Keratinocyte (primary cell): ENCODE measurements at regions not wholly inside any gene's neighbourhood (a gene's known extent, or its start where the extent isn't known, plus 50 kb on each side); places are given as distances from the start of the nearest gene placed in this dataset.

Source experiments
- DNase-seq: peaks from one replicate; pipeline ENCODE4 v3.0.0-alpha.2; 2011; ENCODE audit warnings: low read depth, missing footprints, low spot score
- FAIRE-seq: peaks from 2 replicates; lab custom pipeline; 2011; peaks lifted over from hg19 to GRCh38; lab: Jason Lieb, UNC
- H2AFZ ChIP-seq: 2 replicates; pipeline ENCODE4 v1.6.0; 2012; ENCODE audit warnings: low read length, control low read depth, inconsistent platforms; ENCODE audit not compliant: control insufficient read depth
- H3K27ac ChIP-seq: 2 replicates; pipeline ENCODE4 v1.5.1; 2011; ENCODE audit warnings: low read length; ENCODE audit not compliant: control insufficient read depth, insufficient read depth
- H3K27me3 ChIP-seq: 3 replicates; pipeline ENCODE4 v1.6.0; 2011; ENCODE audit warnings: low read length; ENCODE audit not compliant: control insufficient read depth, insufficient read depth; ENCODE audit errors: extremely low read depth
- H3K36me3 ChIP-seq, 2 experiments: 2 replicates in 1 of 2; 3 replicates in 1 of 2; pipeline ENCODE4 v1.5.1; 2011; ENCODE audit warnings: low read length in 2 of 2, mild to moderate bottlenecking in 1 of 2; ENCODE audit not compliant: control insufficient read depth in 2 of 2, insufficient read depth in 2 of 2; ENCODE audit errors: extremely low read depth in 1 of 2
- H3K4me1 ChIP-seq: 3 replicates; pipeline ENCODE4 v1.5.1; 2011; ENCODE audit warnings: low read length; ENCODE audit not compliant: control insufficient read depth, insufficient read depth; ENCODE audit errors: extremely low read depth
- H3K4me2 ChIP-seq: 3 replicates; pipeline ENCODE4 v1.6.0; 2011; ENCODE audit warnings: low read depth, low read length; ENCODE audit not compliant: control insufficient read depth, insufficient read depth; ENCODE audit errors: extremely low read depth
- H3K4me3 ChIP-seq, 3 experiments: fragments of 200-600 bp in 1 of 3; sonication (generic) in 1 of 3; 2 replicates in 2 of 3; 3 replicates in 1 of 3; pipeline ENCODE4 v1.5.1; 2011 to 2016; ENCODE audit warnings: low read length in 3 of 3, mild to moderate bottlenecking in 3 of 3, control low read depth in 2 of 3, inconsistent platforms in 1 of 3, low read depth in 1 of 3, mixed read lengths in 1 of 3, mixed run types in 1 of 3, moderate library complexity in 1 of 3; ENCODE audit not compliant: control insufficient read depth in 2 of 3, insufficient read depth in 2 of 3; ENCODE audit errors: extremely low read depth in 1 of 3
- H3K79me2 ChIP-seq: 2 replicates; pipeline ENCODE4 v1.6.0; 2012; ENCODE audit warnings: low read length; ENCODE audit not compliant: control insufficient read depth, insufficient read depth
- H3K9ac ChIP-seq: 3 replicates; pipeline ENCODE4 v1.6.0; 2011; ENCODE audit warnings: low read length; ENCODE audit not compliant: control insufficient read depth, insufficient read depth; ENCODE audit errors: extremely low read depth
- H3K9me1 ChIP-seq: 3 replicates; pipeline ENCODE4 v1.6.0; 2011; ENCODE audit warnings: low read length; ENCODE audit not compliant: control insufficient read depth, insufficient read depth; ENCODE audit errors: extremely low read depth
- H3K9me3 ChIP-seq: 2 replicates; pipeline ENCODE4 v1.5.1; 2012; ENCODE audit warnings: low read depth, low read length; ENCODE audit not compliant: control insufficient read depth
- H4K20me1 ChIP-seq: 3 replicates; pipeline ENCODE4 v1.6.0; 2011; ENCODE audit warnings: low read length; ENCODE audit not compliant: control insufficient read depth, insufficient read depth; ENCODE audit errors: extremely low read depth
- EZH2 ChIP-seq: IDR thresholded peaks from one replicate; pipeline ENCODE4 v1.6.1; 2012; ENCODE audit warnings: inconsistent platforms, mild to moderate bottlenecking, low read length, moderate library complexity
- dilution Hi-C: fragments of 300-500 bp; cut with MboI; formaldehyde crosslinking; loops from one replicate; pipeline ENCODE4 v1.7.0; 2020; ENCODE audit warnings: low sequenced_read_pairs; ENCODE audit not compliant: extremely low pct_ligation_motif_present
- TF ChIP-seq, protein P1 (sequence below), 3 experiments: IDR thresholded peaks in 1 of 3; conservative IDR thresholded peaks in 1 of 3; optimal IDR thresholded peaks in 1 of 3; 2 replicates in 2 of 3; 3 replicates in 1 of 3; pipeline versions ENCODE3 to v1.5.1; 2011; ENCODE audit warnings: low read length in 3 of 3, mild to moderate bottlenecking in 3 of 3, moderate library complexity in 2 of 3, control low read depth in 1 of 3, inconsistent platforms in 1 of 3; ENCODE audit not compliant: insufficient read depth in 2 of 3; ENCODE audit errors: extremely low read depth in 1 of 3

DNA sequence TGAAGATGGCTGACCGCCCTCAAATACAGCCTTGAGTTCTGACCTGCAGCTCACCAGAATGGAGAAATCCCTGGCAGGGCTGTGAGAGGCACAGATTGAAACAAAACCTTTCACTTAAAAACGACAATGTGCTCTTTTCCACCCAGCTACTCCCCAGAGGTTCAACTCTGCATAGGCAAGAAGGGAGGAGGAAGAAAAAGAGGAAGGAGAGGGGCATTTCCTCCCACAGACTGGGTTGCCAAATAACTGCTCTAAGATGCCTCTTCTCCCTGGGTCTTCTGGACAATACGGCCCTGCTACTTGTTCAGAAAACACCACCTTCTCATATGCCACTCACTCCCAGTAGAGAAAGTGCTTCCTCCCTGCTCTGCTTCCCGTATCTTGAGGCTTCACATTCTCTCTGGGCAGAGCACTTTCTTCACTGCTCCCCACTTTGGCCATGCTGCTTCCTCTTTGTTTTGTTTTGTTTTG lies 136.4 kb upstream of the SLC1A4 start:
- H3K9me1 ChIP-seq = no peaks in the 10 kb centered on the region
- H3K9ac ChIP-seq = no peak overlapping the region
- no peak overlapping the region for H2AFZ ChIP-seq
- H3K79me2 ChIP-seq = no peaks in the 10 kb centered on the region
- H3K4me1 ChIP-seq = peaks cover 13% of the 10 kb centered on the region
- H3K4me3 ChIP-seq = no peak overlapping the region
- no peak overlapping the region for H3K4me2 ChIP-seq
- H3K36me3 ChIP-seq = no peaks in the 10 kb centered on the region
- H3K27me3 ChIP-seq = no peaks in the 10 kb centered on the region
- no peaks in the 10 kb centered on the region for H4K20me1 ChIP-seq
- FAIRE-seq (no peak), DNase-seq (no peak)
- no peaks in the 10 kb centered on the region for H3K9me3 ChIP-seq
- dilution Hi-C loops = no loop called here
- H3K27ac ChIP-seq = no peak overlapping the region
- TF ChIP-seq, protein P1, sequence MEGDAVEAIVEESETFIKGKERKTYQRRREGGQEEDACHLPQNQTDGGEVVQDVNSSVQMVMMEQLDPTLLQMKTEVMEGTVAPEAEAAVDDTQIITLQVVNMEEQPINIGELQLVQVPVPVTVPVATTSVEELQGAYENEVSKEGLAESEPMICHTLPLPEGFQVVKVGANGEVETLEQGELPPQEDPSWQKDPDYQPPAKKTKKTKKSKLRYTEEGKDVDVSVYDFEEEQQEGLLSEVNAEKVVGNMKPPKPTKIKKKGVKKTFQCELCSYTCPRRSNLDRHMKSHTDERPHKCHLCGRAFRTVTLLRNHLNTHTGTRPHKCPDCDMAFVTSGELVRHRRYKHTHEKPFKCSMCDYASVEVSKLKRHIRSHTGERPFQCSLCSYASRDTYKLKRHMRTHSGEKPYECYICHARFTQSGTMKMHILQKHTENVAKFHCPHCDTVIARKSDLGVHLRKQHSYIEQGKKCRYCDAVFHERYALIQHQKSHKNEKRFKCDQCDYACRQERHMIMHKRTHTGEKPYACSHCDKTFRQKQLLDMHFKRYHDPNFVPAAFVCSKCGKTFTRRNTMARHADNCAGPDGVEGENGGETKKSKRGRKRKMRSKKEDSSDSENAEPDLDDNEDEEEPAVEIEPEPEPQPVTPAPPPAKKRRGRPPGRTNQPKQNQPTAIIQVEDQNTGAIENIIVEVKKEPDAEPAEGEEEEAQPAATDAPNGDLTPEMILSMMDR (optimal IDR thresholded peaks at IDR 0.05 in 1 of 3, IDR thresholded peaks at IDR 0.05 in 1 of 3, conservative IDR thresholded peaks at IDR 0.05 in 1 of 3; ENCODE audit: extremely low read depth in 1 of 3, insufficient read depth in 2 of 3, low read length in 3 of 3) = no peak
- TF ChIP-seq EZH2 = no peak

- no peak for TF ChIP-seq EZH2
- TF ChIP-seq, protein P1 (optimal IDR thresholded peaks at IDR 0.05 in 1 of 3, IDR thresholded peaks at IDR 0.05 in 1 of 3, conservative IDR thresholded peaks at IDR 0.05 in 1 of 3; ENCODE audit: extremely low read depth in 1 of 3, insufficient read depth in 2 of 3, low read length in 3 of 3) = no peak
- no peak for FAIRE-seq
These were observed 135.9 kb upstream of the SLC1A4 start for GRCh38 chr2:64853306-64853705.

More at GRCh38 chr2:64853306-64853705, 135.9 kb upstream of the SLC1A4 start:
- Histone ChIP-seq H3K4me1 (peaks cover 10% of the 10 kb centered on the region), H3K79me2 (no peaks in the 10 kb centered on the region), H3K27me3 (no peaks in the 10 kb centered on the region), H4K20me1 (no peaks in the 10 kb centered on the region), H3K4me3 (no peak overlapping the region), H3K9me3 (no peaks in the 10 kb centered on the region), H3K27ac (no peak overlapping the region), H3K4me2 (no peak overlapping the region), H3K9me1 (no peaks in the 10 kb centered on the region), H2AFZ (no peak overlapping the region), H3K36me3 (no peaks in the 10 kb centered on the region), H3K9ac (no peak overlapping the region)
- dilution Hi-C loops = no loop called here
- no peak for DNase-seq
